IPS-18a (cell line): ENCODE measurements at regions not wholly inside any gene's neighbourhood (a gene's known extent, or its start where the extent isn't known, plus 50 kb on each side); places are given as distances from the start of the nearest gene placed in this dataset.

Experiments used
- H3K27ac ChIP-seq: one replicate; pipeline ENCODE4 v1.5.1; 2013; ENCODE audit warnings: low read length
- H3K27me3 ChIP-seq: one replicate; pipeline ENCODE4 v1.6.1; 2013; ENCODE audit warnings: mild to moderate bottlenecking, low read length; ENCODE audit not compliant: control insufficient read depth, insufficient read depth
- H3K36me3 ChIP-seq: one replicate; pipeline ENCODE4 v1.6.1; 2013; ENCODE audit warnings: low read depth, low read length; ENCODE audit not compliant: control insufficient read depth
- H3K4me1 ChIP-seq: one replicate; pipeline ENCODE4 v1.6.1; 2013; ENCODE audit warnings: low read depth, low read length; ENCODE audit not compliant: control insufficient read depth
- H3K4me3 ChIP-seq: one replicate; pipeline ENCODE4 v1.5.1; 2013; ENCODE audit warnings: low read length
- H3K9ac ChIP-seq: one replicate; pipeline ENCODE4 v1.6.1; 2013; ENCODE audit warnings: mild to moderate bottlenecking, low read length, moderate library complexity
- H3K9me3 ChIP-seq: one replicate; pipeline ENCODE4 v1.6.1; 2013; ENCODE audit warnings: low read depth, low read length; ENCODE audit not compliant: control insufficient read depth

DNA sequence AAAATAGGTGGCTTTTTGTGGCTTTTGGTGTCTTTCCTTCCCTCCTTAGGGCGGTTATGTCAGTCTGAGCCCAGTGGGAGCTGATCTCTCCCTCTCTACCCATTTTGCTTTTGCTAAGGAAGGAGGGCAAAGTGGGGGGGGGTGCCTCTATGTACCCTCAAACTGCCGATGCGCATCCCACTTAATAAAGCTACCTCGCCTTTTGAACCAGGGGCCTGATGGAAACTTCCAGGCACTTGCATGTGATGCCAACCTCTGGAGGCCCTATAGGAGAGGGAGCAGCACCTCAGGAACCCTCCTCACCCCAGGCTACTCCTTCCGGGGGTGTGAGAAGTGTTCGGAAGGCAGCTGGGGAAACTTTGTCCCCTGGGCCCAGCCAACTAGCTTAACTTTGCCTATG, 97.0 kb upstream of the HSD17B12 start:
- Histone ChIP-seq H3K9me3 (no peaks in the 10 kb centered on the region), H3K36me3 (no peaks in the 10 kb centered on the region), H3K4me3 (peak overlapping the region; percentile 22), H3K4me1 (peaks cover 12% of the 10 kb centered on the region), H3K27me3 (peaks cover 79% of the 10 kb centered on the region), H3K9ac (no peak overlapping the region), H3K27ac (no peak overlapping the region)

DNA sequence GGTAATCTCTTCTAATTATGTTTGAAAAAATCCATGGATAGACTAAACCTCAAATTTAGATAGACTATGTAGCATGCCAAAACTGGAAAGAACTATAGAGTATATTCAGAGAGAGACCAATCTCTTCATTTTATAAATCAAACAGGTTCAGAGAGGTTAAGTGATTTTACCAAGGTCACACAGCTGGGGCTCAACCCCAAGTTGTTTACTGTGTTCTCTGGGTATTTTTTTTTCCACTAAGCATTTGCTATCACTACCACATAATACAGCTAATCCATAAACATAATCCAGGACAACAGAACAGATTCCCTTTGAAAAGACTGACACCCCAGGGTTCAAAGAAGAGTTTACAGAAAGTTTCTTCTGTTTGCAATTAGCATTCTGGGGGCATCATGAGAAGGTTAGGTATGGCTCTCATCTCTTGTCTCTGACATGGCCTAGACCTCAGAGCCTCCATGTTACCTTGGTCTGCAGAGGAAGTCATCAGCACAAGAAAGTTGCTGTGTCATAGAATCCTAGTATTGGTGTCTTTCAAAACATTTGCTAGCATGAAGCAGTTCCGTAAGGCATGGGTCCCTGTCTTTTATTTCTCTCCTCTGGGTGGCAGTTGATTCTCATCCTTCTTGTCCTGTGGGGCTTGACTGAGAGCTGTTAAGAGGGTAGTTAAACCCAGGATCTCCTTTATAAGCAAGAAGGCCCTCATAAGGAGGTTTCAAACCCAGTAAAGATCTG, 94.5 kb upstream of the HSD17B12 start:
- H3K4me1 ChIP-seq, result peaks cover 12% of the 10 kb centered on the region
- no peak overlapping the region for H3K4me3 ChIP-seq
- H3K9ac ChIP-seq, result no peak overlapping the region
- H3K27me3 ChIP-seq, result peaks cover 55% of the 10 kb centered on the region
- H3K9me3 ChIP-seq, result no peaks in the 10 kb centered on the region
- no peaks in the 10 kb centered on the region for H3K36me3 ChIP-seq
- no peak overlapping the region for H3K27ac ChIP-seq

DNA sequence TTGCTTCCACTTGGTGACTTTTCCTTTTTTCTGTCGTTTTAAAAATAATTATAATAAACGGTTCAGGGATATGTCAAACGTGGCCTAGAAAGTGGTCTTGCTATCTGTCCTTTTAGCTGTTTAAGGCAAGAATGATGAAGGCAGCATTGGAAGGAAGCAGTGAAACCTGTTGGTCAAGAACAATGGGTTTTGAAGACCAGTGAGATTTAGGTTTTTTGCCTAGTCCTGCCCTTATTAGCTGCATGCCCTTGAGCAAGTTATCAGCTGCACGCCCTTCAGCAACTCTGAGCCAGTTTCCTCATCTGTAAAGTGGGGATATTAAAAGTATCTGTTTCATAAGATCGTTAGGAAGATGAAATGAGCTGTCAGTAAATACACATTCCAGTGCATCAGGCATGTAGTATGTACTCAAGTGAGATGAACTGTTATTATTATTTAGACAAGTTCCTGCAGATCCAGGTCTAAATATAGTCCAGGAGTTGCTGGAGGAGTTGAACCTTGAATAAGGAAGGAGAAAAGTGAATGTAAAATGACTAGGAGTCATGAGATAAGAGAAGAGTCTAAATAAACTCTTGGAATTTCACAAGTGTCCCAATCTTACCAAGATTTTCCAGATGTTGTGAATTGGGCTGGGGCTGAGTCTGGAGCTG, 90.8 kb upstream of the HSD17B12 start:
- no peak overlapping the region for H3K9ac ChIP-seq
- peaks cover 18% of the 10 kb centered on the region for H3K27me3 ChIP-seq
- H3K4me3 ChIP-seq, result no peak overlapping the region
- H3K4me1 ChIP-seq, result no peaks in the 10 kb centered on the region
- no peaks in the 10 kb centered on the region for H3K9me3 ChIP-seq
- H3K36me3 ChIP-seq, result no peaks in the 10 kb centered on the region
- no peak overlapping the region for H3K27ac ChIP-seq

DNA sequence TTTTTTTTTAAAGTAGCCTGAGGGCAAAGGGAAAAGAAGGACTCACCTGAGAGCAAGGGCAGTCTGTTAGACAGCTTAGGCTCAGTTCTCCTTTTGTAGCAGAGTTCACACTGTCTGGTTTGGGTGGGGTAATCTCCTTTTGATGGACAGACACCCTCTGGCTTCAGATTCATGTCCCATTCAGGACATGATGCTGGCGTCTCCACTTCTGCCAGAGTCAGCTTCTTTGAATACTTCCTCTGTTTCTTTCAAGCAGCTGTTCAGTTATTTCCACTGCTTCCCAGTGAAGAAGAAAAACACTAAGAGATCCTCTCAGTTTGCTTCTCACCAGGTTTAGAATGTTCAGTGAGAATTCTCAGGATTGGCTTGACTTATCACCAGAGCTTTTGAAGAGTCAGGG, 79.0 kb upstream of the HSD17B12 start:
- H3K27ac ChIP-seq, result no peak overlapping the region
- H3K4me1 ChIP-seq, result no peaks in the 10 kb centered on the region
- no peak overlapping the region for H3K4me3 ChIP-seq
- no peaks in the 10 kb centered on the region for H3K27me3 ChIP-seq
- H3K9me3 ChIP-seq, result no peaks in the 10 kb centered on the region
- H3K9ac ChIP-seq, result no peak overlapping the region
- H3K36me3 ChIP-seq, result no peaks in the 10 kb centered on the region

DNA sequence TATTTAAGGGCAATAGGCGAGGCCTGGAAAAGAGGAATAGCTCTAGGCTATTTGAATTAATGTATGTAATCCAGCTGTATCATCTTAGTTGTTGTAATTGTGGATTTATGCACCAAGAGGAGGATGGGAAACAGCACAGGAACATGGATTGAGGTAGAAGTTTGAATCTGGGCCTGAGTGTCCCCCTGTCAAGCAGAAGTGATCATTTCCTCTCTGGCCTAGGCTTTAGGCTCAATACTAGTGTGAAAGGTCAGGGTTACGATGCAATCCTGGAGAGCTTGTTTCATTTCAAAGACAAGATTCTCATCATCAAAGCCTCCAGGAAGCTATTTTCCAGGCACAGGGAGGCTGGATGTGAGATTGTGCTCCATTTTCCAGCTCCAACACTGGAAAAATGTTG, 77.9 kb upstream of the HSD17B12 start:
- no peaks in the 10 kb centered on the region for H3K27me3 ChIP-seq
- H3K4me3 ChIP-seq, result no peak overlapping the region
- no peaks in the 10 kb centered on the region for H3K9me3 ChIP-seq
- no peaks in the 10 kb centered on the region for H3K36me3 ChIP-seq
- H3K4me1 ChIP-seq, result no peaks in the 10 kb centered on the region
- no peak overlapping the region for H3K9ac ChIP-seq
- H3K27ac ChIP-seq, result no peak overlapping the region

DNA sequence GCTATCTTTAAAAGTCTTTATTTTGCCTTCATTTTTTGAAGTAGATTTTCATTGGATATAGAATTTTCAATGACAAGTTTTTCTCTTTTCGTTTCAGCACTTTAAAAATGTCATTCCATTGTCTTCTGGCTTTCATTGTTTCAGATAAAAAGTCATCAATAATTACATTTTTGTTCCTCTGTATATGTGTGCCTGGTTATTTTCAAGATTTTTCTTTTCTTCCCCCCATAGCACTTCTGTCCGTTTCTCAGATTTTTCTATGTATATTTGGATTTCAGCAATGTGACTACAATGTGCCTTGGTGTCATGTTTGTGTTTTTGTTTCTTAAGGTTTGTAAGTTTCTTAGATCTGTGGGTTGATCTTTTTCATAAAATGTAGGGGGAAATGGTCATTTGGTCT, 66.3 kb upstream of the HSD17B12 start:
- Histone ChIP-seq H3K4me3 (no peak overlapping the region), H3K9me3 (no peaks in the 10 kb centered on the region), H3K27ac (no peak overlapping the region), H3K4me1 (no peaks in the 10 kb centered on the region), H3K9ac (no peak overlapping the region), H3K36me3 (no peaks in the 10 kb centered on the region), H3K27me3 (no peaks in the 10 kb centered on the region)

DNA sequence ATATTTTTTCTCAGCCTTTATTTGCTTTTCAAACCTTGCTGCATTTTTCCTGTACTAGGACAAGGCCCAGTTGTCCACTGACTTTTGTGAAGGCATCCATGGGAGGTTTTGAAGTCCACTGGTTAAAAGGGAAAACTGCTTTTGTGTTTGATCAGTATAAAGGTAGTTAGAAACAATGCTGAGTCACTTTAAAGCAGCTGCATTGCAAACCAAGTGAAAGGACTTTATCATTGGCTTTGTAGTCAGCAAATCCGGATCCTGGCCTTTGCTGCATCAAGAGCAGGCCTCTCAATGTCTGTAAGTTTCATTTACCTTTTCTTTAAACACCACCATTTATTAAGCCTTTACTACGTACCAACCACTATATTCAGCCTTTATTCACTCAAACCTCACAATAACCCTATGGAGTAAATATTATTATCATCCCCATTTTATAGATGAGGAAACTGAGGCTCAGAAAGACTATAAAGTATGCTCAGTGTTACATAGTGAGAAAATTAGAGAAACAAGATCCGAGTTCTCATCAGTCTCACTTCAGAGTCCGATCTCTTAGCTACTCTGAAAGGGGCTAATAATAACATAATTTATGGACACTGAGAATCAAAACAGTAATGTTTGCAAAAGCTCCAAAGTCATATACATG, 60.6 kb upstream of the HSD17B12 start:
- H3K4me1 ChIP-seq, result no peaks in the 10 kb centered on the region
- H3K4me3 ChIP-seq, result no peak overlapping the region
- no peak overlapping the region for H3K27ac ChIP-seq
- no peaks in the 10 kb centered on the region for H3K9me3 ChIP-seq
- H3K36me3 ChIP-seq, result no peaks in the 10 kb centered on the region
- no peaks in the 10 kb centered on the region for H3K27me3 ChIP-seq
- no peak overlapping the region for H3K9ac ChIP-seq

DNA sequence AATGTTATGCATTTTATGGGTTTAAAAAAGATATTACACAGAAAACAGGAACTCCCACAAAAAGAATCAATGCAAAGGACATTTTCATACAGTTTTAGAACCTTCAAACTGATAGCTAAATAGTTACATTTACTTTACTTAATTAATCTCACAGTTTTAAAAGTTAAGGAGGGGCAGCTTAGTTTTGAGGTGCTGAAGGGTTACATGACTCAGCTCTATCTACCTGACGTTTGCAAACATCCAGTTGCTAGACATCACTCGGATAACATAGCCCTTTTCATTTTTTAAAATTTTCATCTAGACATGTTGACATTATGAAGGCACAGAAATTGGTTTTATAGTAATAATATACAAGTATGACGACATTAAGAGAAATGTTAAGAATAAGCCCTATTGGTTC, 53.7 kb upstream of the HSD17B12 start:
- peaks cover 6% of the 10 kb centered on the region for H3K27me3 ChIP-seq
- H3K36me3 ChIP-seq, result no peaks in the 10 kb centered on the region
- H3K4me1 ChIP-seq, result no peaks in the 10 kb centered on the region
- no peak overlapping the region for H3K9ac ChIP-seq
- H3K27ac ChIP-seq, result no peak overlapping the region
- no peak overlapping the region for H3K4me3 ChIP-seq
- no peaks in the 10 kb centered on the region for H3K9me3 ChIP-seq
